ENCODE measurements at regions not wholly inside any gene's neighbourhood (a gene's known extent, or its start where the extent isn't known, plus 50 kb on each side); places are given as distances from the start of the nearest gene placed in this dataset.

GRCh38 chr1:163263818-163264655 is 57.7 kb upstream of the NUF2 start:
- WGBS (ENCODE audit: extremely low coverage, insufficient read length, low lambda C conversion rate): no CpG with 5 or more reads among the region's 2 CpGs
- no peak for DNase-seq
- Mint-ChIP-seq H3K4me1 (peaks cover 3 to 4% of the 10 kb centered on the region in 2 experiments; a peak in 2 of 4 replicates), H3K27me3 (ENCODE audit: low read depth) (no peaks in the 10 kb centered on the region), H3K4me3 (no peak overlapping the region), H3K36me3 (ENCODE audit: insufficient read depth in 1 of 3, low read depth in 3 of 3) (no peaks in the 10 kb centered on the region), H3K27ac (no peak overlapping the region), H3K9me3 (no peaks in the 10 kb centered on the region)
- H3K9ac ChIP-seq (ENCODE audit: extremely low read depth, insufficient read length, low read length): no peak overlapping the region
- H3K23ac ChIP-seq (ENCODE audit: insufficient read length, low read depth, low read length): no peak overlapping the region
- H2BK15ac ChIP-seq (ENCODE audit: low read depth, low read length): no peak overlapping the region
- no peak for TF ChIP-seq CTCF (conservative IDR thresholded peaks at IDR 0.05)
- H3K4me1 ChIP-seq (ENCODE audit: insufficient read depth, low read length): no peaks in the 10 kb centered on the region
- no peaks in the 10 kb centered on the region for H3K79me1 ChIP-seq (ENCODE audit: insufficient read depth, low read depth, low read length, poor library complexity, severe bottlenecking)
- H2AFZ ChIP-seq (ENCODE audit: low read length): no peak overlapping the region
- H4K8ac ChIP-seq (replicated peaks; ENCODE audit: insufficient read length, low read depth, low read length): no peak overlapping the region
- H3K4me2 ChIP-seq (ENCODE audit: insufficient read depth, insufficient read length, low read length): no peak overlapping the region
- H3K18ac ChIP-seq (ENCODE audit: insufficient read length, low read depth, low read length): no peak overlapping the region
- no peak overlapping the region for H3K27ac ChIP-seq (ENCODE audit: insufficient read length, low read depth, low read length)
- H2BK12ac ChIP-seq (ENCODE audit: insufficient read length, low read depth, low read length): no peak overlapping the region
- H3K9me3 ChIP-seq (ENCODE audit: control insufficient read depth, low read depth, low read length): no peaks in the 10 kb centered on the region
- no peaks in the 10 kb centered on the region for H3K27me3 ChIP-seq (ENCODE audit: insufficient read depth, low read length)
- no peak overlapping the region for H3K14ac ChIP-seq (ENCODE audit: insufficient read depth, low read length)
- H2BK5ac ChIP-seq (ENCODE audit: insufficient read length, low read length): no peak overlapping the region
- H3K23me2 ChIP-seq (ENCODE audit: insufficient read length, low read depth, low read length, poor library complexity, severe bottlenecking): no peaks in the 10 kb centered on the region
- H4K20me1 ChIP-seq (ENCODE audit: control insufficient read depth, insufficient read depth, insufficient read length): no peaks in the 10 kb centered on the region
- H3K79me2 ChIP-seq (ENCODE audit: insufficient read depth, low read length): no peaks in the 10 kb centered on the region
- no peak overlapping the region for H2BK20ac ChIP-seq (ENCODE audit: low read depth, low read length, poor library complexity, severe bottlenecking)
- no peak overlapping the region for H2BK120ac ChIP-seq (ENCODE audit: low read depth, low read length, poor library complexity, severe bottlenecking)
- no peak overlapping the region for H4K5ac ChIP-seq (ENCODE audit: insufficient read length, low read depth, low read length)
- H4K91ac ChIP-seq (ENCODE audit: insufficient read length, low read depth, low read length): no peak overlapping the region
- no peak overlapping the region for H2AK5ac ChIP-seq (ENCODE audit: insufficient read length, low read length)
- no peak overlapping the region for H3K56ac ChIP-seq (ENCODE audit: insufficient read length, low read depth, low read length)
- no peak overlapping the region for H3T11ph ChIP-seq (ENCODE audit: low read length)
- no peak overlapping the region for H3K4ac ChIP-seq (ENCODE audit: low read depth, low read length)
